ENCODE measurements at regions not wholly inside any gene's neighbourhood (a gene's known extent, or its start where the extent isn't known, plus 50 kb on each side); places are given as distances from the start of the nearest gene placed in this dataset.
A peak's percentile ranks its signal among the peaks of the same experiment; 100 is the strongest.

DNA sequence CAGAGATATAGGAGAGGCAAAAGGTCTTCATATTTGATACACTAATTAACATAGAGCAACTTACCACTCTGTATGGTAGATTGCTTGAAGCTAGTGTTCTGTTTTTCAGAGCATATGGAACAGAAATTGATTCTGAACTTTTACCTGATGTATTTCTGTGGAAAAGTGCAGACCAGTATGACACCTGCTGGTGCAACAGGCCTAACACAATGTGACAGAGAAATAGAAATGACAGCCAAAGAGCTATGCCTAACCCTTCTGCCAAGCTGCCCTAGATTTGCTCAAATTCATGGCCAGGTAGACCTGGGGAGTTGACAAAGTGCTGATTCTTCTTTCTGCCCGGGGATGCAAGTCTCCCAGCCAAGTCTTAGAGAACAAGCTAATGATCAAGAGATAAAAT, 65.4 kb upstream of the RNF180 start (continued):
- TF ChIP-seq, protein P1, sequence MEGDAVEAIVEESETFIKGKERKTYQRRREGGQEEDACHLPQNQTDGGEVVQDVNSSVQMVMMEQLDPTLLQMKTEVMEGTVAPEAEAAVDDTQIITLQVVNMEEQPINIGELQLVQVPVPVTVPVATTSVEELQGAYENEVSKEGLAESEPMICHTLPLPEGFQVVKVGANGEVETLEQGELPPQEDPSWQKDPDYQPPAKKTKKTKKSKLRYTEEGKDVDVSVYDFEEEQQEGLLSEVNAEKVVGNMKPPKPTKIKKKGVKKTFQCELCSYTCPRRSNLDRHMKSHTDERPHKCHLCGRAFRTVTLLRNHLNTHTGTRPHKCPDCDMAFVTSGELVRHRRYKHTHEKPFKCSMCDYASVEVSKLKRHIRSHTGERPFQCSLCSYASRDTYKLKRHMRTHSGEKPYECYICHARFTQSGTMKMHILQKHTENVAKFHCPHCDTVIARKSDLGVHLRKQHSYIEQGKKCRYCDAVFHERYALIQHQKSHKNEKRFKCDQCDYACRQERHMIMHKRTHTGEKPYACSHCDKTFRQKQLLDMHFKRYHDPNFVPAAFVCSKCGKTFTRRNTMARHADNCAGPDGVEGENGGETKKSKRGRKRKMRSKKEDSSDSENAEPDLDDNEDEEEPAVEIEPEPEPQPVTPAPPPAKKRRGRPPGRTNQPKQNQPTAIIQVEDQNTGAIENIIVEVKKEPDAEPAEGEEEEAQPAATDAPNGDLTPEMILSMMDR (IDR thresholded peaks at IDR 0.05; ENCODE audit: control extremely low read depth in 1 of 3, insufficient read depth in 1 of 3, low read depth in 1 of 3, low read length in 3 of 3), result peak in 2 of 3 experiments; percentile 7 to 19; a peak in 2 of 4 replicates
